ENCODE measurements at regions not wholly inside any gene's neighbourhood (a gene's known extent, or its start where the extent isn't known, plus 50 kb on each side); places are given as distances from the start of the nearest gene placed in this dataset.

GRCh38 chr20:39784693-39785092, 822.5 kb downstream of the DHX35 start:
- TF ChIP-seq, protein P1, sequence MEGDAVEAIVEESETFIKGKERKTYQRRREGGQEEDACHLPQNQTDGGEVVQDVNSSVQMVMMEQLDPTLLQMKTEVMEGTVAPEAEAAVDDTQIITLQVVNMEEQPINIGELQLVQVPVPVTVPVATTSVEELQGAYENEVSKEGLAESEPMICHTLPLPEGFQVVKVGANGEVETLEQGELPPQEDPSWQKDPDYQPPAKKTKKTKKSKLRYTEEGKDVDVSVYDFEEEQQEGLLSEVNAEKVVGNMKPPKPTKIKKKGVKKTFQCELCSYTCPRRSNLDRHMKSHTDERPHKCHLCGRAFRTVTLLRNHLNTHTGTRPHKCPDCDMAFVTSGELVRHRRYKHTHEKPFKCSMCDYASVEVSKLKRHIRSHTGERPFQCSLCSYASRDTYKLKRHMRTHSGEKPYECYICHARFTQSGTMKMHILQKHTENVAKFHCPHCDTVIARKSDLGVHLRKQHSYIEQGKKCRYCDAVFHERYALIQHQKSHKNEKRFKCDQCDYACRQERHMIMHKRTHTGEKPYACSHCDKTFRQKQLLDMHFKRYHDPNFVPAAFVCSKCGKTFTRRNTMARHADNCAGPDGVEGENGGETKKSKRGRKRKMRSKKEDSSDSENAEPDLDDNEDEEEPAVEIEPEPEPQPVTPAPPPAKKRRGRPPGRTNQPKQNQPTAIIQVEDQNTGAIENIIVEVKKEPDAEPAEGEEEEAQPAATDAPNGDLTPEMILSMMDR (IDR thresholded peaks at IDR 0.05; ENCODE audit: poor library complexity) = no peak
- TF ChIP-seq EZH2 (IDR thresholded peaks at IDR 0.05; ENCODE audit: borderline replicate concordance) (no peak), EZH2phosphoT487 (IDR thresholded peaks at IDR 0.05; ENCODE audit: low read depth, severe bottlenecking, unreplicated experiment) (no peak)
